ENCODE measurements at regions not wholly inside any gene's neighbourhood (a gene's known extent, or its start where the extent isn't known, plus 50 kb on each side); places are given as distances from the start of the nearest gene placed in this dataset.

DNA sequence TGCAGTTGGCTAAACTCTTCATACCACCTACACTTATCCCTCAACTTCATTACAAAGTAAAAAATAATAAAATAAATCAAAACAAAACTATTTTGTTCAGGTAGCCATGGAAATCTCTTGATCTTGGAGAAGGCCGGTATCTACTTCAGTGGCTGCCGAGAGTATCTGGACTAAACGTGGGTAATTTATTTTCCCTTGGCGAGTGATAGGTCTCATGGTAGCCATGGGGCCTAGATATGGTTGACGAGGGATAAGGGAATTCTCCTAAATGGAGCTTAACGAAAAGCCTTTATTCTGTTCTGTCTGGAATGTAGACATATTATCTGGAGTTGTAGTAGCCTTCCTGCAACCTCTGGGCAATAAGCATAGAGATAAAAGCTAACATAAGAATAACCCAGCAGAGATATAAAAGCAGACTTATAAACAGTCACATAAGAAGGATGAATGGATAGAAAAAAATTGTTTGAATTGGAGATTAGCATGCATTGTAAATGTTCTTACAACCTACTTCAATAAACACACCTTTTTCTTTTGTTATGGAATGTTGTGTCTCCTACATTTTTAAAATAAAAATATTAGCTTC, 281.3 kb upstream of the ARRDC4 start:
- Histone ChIP-seq H3K27me3 (ENCODE audit: control insufficient read depth in 2 of 2, insufficient read depth in 2 of 2, low read length in 2 of 2) (no peaks in the 10 kb centered on the region), H3K9ac (replicated peaks; ENCODE audit: extremely low read depth, insufficient read depth, low read length) (no peak overlapping the region)

More for the DNA sequence above, 281.3 kb upstream of the ARRDC4 start:
- Histone ChIP-seq H3K9me3 (replicated peaks; ENCODE audit: control insufficient read depth, insufficient read depth, low read length) (no peaks in the 10 kb centered on the region), H3K36me3 (ENCODE audit: control insufficient read depth in 2 of 2, extremely low read depth in 1 of 2, insufficient read depth in 2 of 2, low read length in 2 of 2) (no peaks in the 10 kb centered on the region), H3K27ac (ENCODE audit: insufficient read depth, low read depth, low read length) (no peak overlapping the region), H3K79me2 (ENCODE audit: control insufficient read depth, insufficient read depth, low read length) (no peaks in the 10 kb centered on the region), H3K4me1 (ENCODE audit: control insufficient read depth, extremely low read depth, insufficient read depth, low read length) (no peaks in the 10 kb centered on the region), H3K4me2 (ENCODE audit: insufficient read depth, low read length) (no peak overlapping the region), H2AFZ (ENCODE audit: low read depth, low read length) (no peak overlapping the region), H4K20me1 (replicated peaks; ENCODE audit: control insufficient read depth, extremely low read depth, insufficient read depth, low read length) (no peaks in the 10 kb centered on the region), H3K4me3 (replicated peaks in 1 of 3; ENCODE audit: insufficient read depth in 1 of 3, low read depth in 1 of 3, low read length in 3 of 3) (no peak overlapping the region), H3K9me1 (replicated peaks; ENCODE audit: control insufficient read depth, extremely low read depth, insufficient read depth, low read length) (no peaks in the 10 kb centered on the region)
- intact Hi-C loops (cut with micrococcal nuclease), result no loop called here
- DNase-seq (ENCODE audit: low read depth, low spot score) (no peak), FAIRE-seq (no peak)
- dilution Hi-C loops (cut with MboI; ENCODE audit: extremely low pct_ligation_motif_present, low sequenced_read_pairs), result no loop called here
- POLR2A ChIA-PET, result no interaction called here
- BruUV-seq (replicated peaks), result no TSS peak
- TF ChIP-seq FOS (IDR thresholded peaks at IDR 0.05; ENCODE audit: borderline replicate concordance, insufficient read depth, low read length) (no peak), EZH2 (IDR thresholded peaks at IDR 0.05; ENCODE audit: borderline replicate concordance, low read depth, low read length, severe bottlenecking) (no peak), POLR2AphosphoS5 (IDR thresholded peaks at IDR 0.05; ENCODE audit: insufficient read depth, low read depth, low read length) (no peak), JUN (IDR thresholded peaks at IDR 0.05; ENCODE audit: borderline replicate concordance, insufficient read depth, insufficient read length, low read depth) (no peak)
- TF ChIP-seq, protein P1, sequence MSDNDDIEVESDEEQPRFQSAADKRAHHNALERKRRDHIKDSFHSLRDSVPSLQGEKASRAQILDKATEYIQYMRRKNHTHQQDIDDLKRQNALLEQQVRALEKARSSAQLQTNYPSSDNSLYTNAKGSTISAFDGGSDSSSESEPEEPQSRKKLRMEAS (IDR thresholded peaks at IDR 0.05; ENCODE audit: insufficient read depth, insufficient read length), result no peak
- TF ChIP-seq, protein P2, sequence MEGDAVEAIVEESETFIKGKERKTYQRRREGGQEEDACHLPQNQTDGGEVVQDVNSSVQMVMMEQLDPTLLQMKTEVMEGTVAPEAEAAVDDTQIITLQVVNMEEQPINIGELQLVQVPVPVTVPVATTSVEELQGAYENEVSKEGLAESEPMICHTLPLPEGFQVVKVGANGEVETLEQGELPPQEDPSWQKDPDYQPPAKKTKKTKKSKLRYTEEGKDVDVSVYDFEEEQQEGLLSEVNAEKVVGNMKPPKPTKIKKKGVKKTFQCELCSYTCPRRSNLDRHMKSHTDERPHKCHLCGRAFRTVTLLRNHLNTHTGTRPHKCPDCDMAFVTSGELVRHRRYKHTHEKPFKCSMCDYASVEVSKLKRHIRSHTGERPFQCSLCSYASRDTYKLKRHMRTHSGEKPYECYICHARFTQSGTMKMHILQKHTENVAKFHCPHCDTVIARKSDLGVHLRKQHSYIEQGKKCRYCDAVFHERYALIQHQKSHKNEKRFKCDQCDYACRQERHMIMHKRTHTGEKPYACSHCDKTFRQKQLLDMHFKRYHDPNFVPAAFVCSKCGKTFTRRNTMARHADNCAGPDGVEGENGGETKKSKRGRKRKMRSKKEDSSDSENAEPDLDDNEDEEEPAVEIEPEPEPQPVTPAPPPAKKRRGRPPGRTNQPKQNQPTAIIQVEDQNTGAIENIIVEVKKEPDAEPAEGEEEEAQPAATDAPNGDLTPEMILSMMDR (IDR thresholded peaks at IDR 0.05; ENCODE audit: extremely low read depth in 1 of 2, insufficient read depth in 1 of 2, low read depth in 1 of 2, low read length in 2 of 2), result no peak
- CTCF ChIA-PET, result interaction anchor here (1.5 kb wide), 1 partner anchor 434 kb away, joined by 3 read pairs; no protein-coding TSS in a partner anchor

All from endothelial cell of umbilical vein (primary cell).